Type B pancreatic cell (in vitro differentiated cells): ENCODE measurements at regions not wholly inside any gene's neighbourhood (a gene's known extent, or its start where the extent isn't known, plus 50 kb on each side); places are given as distances from the start of the nearest gene placed in this dataset.

Experiments used
- DNase-seq: peaks from one replicate; pipeline ENCODE4 v3.0.0; 2021; ENCODE audit warnings: mixed read lengths; ENCODE audit not compliant: unreplicated experiment; ENCODE audit errors: extremely low spot score
- H3K27ac Mint-ChIP-seq: 2 replicates; pipeline ENCODE4 v1.8.0; 2021; ENCODE audit warnings: mild to moderate bottlenecking, mixed read lengths
- H3K27me3 Mint-ChIP-seq: 2 replicates; pipeline ENCODE4 v1.8.0; 2021; ENCODE audit warnings: mixed read lengths
- H3K36me3 Mint-ChIP-seq: 2 replicates; pipeline ENCODE4 v1.8.0; 2021; ENCODE audit warnings: mixed read lengths
- H3K4me1 Mint-ChIP-seq: one replicate; pipeline ENCODE4 v1.8.0; 2021; ENCODE audit warnings: mixed read lengths; ENCODE audit not compliant: unreplicated experiment
- H3K4me3 Mint-ChIP-seq: 2 replicates; pipeline ENCODE4 v1.8.0; 2021; ENCODE audit warnings: mild to moderate bottlenecking, mixed read lengths
- H3K9me3 Mint-ChIP-seq: 2 replicates; pipeline ENCODE4 v1.8.0; 2021; ENCODE audit warnings: mixed read lengths
- TF ChIP-seq, protein P1 (sequence below): fragments of 200-600 bp; sonication (generic); conservative IDR thresholded peaks from 2 replicates; pipeline ENCODE4 v1.5.0; 2021; ENCODE audit warnings: antibody characterized with exemption, mild to moderate bottlenecking

- TF ChIP-seq, protein P1, sequence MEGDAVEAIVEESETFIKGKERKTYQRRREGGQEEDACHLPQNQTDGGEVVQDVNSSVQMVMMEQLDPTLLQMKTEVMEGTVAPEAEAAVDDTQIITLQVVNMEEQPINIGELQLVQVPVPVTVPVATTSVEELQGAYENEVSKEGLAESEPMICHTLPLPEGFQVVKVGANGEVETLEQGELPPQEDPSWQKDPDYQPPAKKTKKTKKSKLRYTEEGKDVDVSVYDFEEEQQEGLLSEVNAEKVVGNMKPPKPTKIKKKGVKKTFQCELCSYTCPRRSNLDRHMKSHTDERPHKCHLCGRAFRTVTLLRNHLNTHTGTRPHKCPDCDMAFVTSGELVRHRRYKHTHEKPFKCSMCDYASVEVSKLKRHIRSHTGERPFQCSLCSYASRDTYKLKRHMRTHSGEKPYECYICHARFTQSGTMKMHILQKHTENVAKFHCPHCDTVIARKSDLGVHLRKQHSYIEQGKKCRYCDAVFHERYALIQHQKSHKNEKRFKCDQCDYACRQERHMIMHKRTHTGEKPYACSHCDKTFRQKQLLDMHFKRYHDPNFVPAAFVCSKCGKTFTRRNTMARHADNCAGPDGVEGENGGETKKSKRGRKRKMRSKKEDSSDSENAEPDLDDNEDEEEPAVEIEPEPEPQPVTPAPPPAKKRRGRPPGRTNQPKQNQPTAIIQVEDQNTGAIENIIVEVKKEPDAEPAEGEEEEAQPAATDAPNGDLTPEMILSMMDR: no peak
- Mint-ChIP-seq H3K4me1 (peaks cover 8% of the 10 kb centered on the region), H3K36me3 (no peaks in the 10 kb centered on the region), H3K27ac (peak overlapping the region; percentile 81), H3K9me3 (no peaks in the 10 kb centered on the region), H3K27me3 (no peaks in the 10 kb centered on the region), H3K4me3 (no peak overlapping the region)
- DNase-seq: no peak
These were observed 214.4 kb upstream of the STXBP5 start for GRCh38 chr6:146989860-146990259.

- no peak for DNase-seq
- H3K27ac Mint-ChIP-seq: peak overlapping the region; percentile 81
These were observed 213.9 kb upstream of the STXBP5 start for GRCh38 chr6:146990284-146990683.

DNA sequence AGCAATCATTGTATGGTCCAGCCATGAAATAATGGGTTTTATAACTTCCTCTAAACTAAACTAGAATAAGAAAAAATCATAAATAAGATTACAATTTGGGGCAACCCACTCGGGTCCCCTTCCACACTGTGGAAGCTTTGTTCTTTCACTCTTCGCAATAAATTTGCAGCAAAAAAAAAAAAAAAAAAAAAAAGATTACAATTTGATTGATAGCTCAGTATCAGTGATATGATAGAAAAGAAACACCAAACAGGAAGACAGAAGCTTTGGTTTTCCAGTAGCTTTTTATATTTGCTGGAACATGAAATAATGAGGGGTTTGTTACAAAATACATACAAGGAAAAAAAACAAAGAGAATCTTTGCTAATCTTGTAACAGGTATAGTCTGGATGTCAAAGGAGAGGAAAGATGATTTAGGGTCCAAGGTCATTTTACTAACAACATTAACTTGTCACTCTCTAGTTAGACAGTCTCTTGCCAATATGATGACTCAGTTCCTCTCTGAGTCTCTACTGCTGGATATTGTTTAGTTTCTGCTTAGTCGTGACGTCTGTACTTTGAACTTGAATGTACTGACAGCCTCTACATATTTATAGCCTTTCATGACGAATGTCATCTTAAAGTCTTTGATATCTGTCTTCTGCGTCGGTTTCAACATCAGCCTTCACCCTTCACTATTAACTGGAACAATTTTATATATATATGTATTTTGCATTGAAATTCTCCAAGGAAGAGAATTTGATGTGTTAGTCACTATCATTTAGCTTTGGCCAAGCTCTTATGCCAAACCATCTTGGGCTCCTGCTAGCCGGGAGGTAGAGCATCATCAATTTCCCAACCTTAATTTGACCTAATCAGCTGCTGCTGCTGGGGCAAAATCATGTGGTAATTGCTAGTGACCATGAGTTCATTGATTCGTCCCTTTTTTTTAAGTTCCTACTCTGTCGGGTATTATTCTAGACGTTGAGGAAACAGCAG lies 213.1 kb upstream of the STXBP5 start:
- no peaks in the 10 kb centered on the region for H3K36me3 Mint-ChIP-seq
- H3K9me3 Mint-ChIP-seq: no peaks in the 10 kb centered on the region
- no peak for DNase-seq
- no peaks in the 10 kb centered on the region for H3K27me3 Mint-ChIP-seq
- TF ChIP-seq, protein P1: no peak
- H3K27ac Mint-ChIP-seq: peak overlapping the region; percentile 81
- peak overlapping the region; percentile 60 for H3K4me3 Mint-ChIP-seq
- H3K4me1 Mint-ChIP-seq: peaks cover 8% of the 10 kb centered on the region

More at GRCh38 chr6:146990284-146990683, 213.9 kb upstream of the STXBP5 start:
- H3K9me3 Mint-ChIP-seq: no peaks in the 10 kb centered on the region
- H3K4me1 Mint-ChIP-seq: peaks cover 8% of the 10 kb centered on the region
- H3K36me3 Mint-ChIP-seq: no peaks in the 10 kb centered on the region
- no peaks in the 10 kb centered on the region for H3K27me3 Mint-ChIP-seq
- TF ChIP-seq, protein P1: no peak
- no peak overlapping the region for H3K4me3 Mint-ChIP-seq

DNA sequence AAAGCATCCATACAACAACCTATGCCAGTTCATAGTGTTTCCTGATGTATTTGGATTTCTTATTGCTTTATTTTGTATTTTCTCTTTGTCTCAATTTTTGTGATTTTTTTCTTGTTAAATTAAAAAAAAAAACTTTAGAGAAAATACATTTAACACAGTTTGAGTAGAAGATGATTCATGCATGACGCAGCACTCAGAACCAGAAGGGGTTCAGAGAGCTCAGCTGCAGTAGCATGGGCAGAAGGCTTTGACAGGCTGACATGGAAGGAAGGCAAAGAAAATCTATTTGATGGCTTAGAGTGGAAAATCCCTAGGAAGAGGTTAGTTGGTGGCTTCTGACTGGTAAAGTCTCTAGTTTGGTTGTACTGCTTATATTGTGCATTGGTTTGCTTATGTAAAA lies 207.2 kb upstream of the STXBP5 start:
- H3K4me3 Mint-ChIP-seq: no peak overlapping the region
- TF ChIP-seq, protein P1: no peak
- H3K9me3 Mint-ChIP-seq: no peaks in the 10 kb centered on the region
- no peak for DNase-seq
- H3K27ac Mint-ChIP-seq: no peak overlapping the region
- H3K4me1 Mint-ChIP-seq: peaks cover 7% of the 10 kb centered on the region
- no peaks in the 10 kb centered on the region for H3K27me3 Mint-ChIP-seq
- no peaks in the 10 kb centered on the region for H3K36me3 Mint-ChIP-seq

DNA sequence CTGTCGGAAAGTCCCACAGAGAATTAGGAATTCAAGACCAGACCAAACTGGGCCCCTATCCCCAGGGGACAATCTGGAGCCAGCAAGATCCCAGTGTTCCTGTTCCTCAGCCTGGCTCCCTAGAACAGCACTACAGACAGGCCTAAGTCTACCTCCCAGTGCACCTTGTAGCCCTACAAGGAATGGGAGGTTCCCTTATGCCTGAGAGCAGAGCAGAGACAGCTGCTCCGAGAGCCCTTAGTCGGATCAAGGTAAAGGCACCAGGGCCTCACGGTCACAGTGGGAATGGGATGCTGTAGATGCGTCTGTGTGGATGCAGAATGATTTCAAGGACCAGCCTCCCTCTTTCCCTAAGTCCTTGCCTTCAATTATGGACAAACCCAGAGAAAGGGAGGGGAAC lies 204.5 kb upstream of the STXBP5 start:
- TF ChIP-seq, protein P1: no peak
- peaks cover 7% of the 10 kb centered on the region for H3K4me1 Mint-ChIP-seq
- H3K4me3 Mint-ChIP-seq: no peak overlapping the region
- no peak overlapping the region for H3K27ac Mint-ChIP-seq
- no peaks in the 10 kb centered on the region for H3K27me3 Mint-ChIP-seq
- no peaks in the 10 kb centered on the region for H3K36me3 Mint-ChIP-seq
- no peak for DNase-seq
- no peaks in the 10 kb centered on the region for H3K9me3 Mint-ChIP-seq
